ENCODE measurements at regions not wholly inside any gene's neighbourhood (a gene's known extent, or its start where the extent isn't known, plus 50 kb on each side); places are given as distances from the start of the nearest gene placed in this dataset.
"Not testable (repeated sequence)": the region's sequence is repeated elsewhere in the genome, so short reads cannot be mapped to it uniquely, and the experiment has no call there.

- intact Hi-C loops (cut with DNase I), result no loop called here
- Histone ChIP-seq H3K27ac (no peak overlapping the region), H3K9me3 (no peaks in the 10 kb centered on the region), H3K4me1 (no peaks in the 10 kb centered on the region), H3K36me3 (no peaks in the 10 kb centered on the region), H3K4me3 (no peak overlapping the region), H3K27me3 (no peaks in the 10 kb centered on the region)
- no peak for DNase-seq (ENCODE audit: low spot score in 2 of 2)
- TF ChIP-seq, protein P1, sequence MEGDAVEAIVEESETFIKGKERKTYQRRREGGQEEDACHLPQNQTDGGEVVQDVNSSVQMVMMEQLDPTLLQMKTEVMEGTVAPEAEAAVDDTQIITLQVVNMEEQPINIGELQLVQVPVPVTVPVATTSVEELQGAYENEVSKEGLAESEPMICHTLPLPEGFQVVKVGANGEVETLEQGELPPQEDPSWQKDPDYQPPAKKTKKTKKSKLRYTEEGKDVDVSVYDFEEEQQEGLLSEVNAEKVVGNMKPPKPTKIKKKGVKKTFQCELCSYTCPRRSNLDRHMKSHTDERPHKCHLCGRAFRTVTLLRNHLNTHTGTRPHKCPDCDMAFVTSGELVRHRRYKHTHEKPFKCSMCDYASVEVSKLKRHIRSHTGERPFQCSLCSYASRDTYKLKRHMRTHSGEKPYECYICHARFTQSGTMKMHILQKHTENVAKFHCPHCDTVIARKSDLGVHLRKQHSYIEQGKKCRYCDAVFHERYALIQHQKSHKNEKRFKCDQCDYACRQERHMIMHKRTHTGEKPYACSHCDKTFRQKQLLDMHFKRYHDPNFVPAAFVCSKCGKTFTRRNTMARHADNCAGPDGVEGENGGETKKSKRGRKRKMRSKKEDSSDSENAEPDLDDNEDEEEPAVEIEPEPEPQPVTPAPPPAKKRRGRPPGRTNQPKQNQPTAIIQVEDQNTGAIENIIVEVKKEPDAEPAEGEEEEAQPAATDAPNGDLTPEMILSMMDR (IDR thresholded peaks at IDR 0.05), result no peak
These were observed 77.7 kb upstream of the SPEF2 start for GRCh38 chr5:35540002-35540401.

DNA sequence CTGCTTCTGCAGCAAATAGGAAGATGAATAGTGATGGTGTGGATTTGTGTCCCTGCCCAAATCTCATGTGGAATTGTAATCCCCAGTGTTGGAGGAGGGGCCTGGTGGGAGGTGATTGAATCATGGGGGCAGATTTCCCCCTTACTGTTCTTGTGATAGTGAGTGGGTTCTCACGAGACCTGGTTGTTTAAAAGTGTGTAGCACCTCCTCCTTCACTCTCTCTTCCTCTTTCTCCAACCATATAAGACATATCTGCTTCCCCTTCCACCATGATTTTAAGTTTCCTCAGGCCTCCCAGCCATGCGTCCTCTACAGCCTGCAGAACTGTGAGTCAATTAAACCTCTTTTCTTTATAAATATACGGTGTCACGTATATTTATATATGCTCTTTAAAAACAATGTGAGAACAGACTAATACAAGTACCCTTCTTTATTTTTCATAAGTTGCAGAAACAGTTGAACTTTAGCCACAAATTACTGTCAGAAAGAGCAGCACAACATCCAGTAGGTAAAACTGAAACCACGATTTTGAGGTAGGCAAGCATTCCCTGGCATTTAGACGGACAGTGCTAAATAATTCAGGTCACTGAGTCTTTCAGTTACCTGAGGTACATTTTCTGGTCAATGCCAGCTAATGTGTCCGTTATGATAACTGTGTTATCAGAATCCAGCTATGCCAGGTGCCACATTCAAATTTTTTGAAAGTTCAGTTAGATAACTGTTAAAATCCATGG, 79.3 kb upstream of the SPEF2 start:
- H3K36me3 ChIP-seq, result no peaks in the 10 kb centered on the region

DNA sequence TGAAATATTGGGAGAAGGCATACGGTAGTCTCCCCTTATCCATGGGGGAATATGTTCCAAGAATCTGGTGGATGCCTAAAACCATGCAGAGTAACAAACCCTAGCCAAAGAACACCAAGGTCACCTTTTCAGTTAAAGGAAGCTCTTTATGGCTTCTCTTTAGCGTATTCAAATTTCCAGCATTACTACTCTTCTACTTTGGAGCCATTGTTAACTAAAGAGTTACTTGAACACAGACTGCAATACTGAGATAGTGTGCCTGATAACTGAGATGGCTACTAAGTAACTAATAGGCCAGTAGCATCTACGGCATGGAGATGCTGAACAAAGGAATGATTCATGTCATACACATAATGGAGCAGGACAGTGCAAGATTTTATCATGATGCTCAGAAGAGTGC, 84.5 kb upstream of the SPEF2 start:
- no peaks in the 10 kb centered on the region for H3K27me3 ChIP-seq
- H3K27ac ChIP-seq, result no peak overlapping the region
- no peaks in the 10 kb centered on the region for H3K9me3 ChIP-seq
- no peak overlapping the region for H3K4me3 ChIP-seq
- no peaks in the 10 kb centered on the region for H3K36me3 ChIP-seq
- DNase-seq (ENCODE audit: low spot score in 2 of 2), result no peak
- intact Hi-C loops (cut with DNase I), result no loop called here
- no peaks in the 10 kb centered on the region for H3K4me1 ChIP-seq
- TF ChIP-seq, protein P1 (IDR thresholded peaks at IDR 0.05), result no peak

More for the DNA sequence above, 79.3 kb upstream of the SPEF2 start:
- no peaks in the 10 kb centered on the region for H3K9me3 ChIP-seq
- H3K4me1 ChIP-seq, result no peaks in the 10 kb centered on the region
- no peak for DNase-seq (ENCODE audit: low spot score in 2 of 2)
- TF ChIP-seq, protein P1 (IDR thresholded peaks at IDR 0.05), result no peak
- H3K4me3 ChIP-seq, result no peak overlapping the region
- no peak overlapping the region for H3K27ac ChIP-seq
- intact Hi-C loops (cut with DNase I), result no loop called here
- H3K27me3 ChIP-seq, result no peaks in the 10 kb centered on the region

- H3K27me3 ChIP-seq; H3K9me3 ChIP-seq; H3K4me1 ChIP-seq; H3K4me3 ChIP-seq; H3K36me3 ChIP-seq; DNase-seq (ENCODE audit: low spot score in 2 of 2); H3K27ac ChIP-seq; intact Hi-C loops (cut with DNase I): not testable (repeated sequence)
These were observed 86.1 kb upstream of the SPEF2 start for GRCh38 chr5:35531553-35531952.

- H3K27ac ChIP-seq, result no peak overlapping the region
- TF ChIP-seq, protein P1 (IDR thresholded peaks at IDR 0.05), result no peak
- no peak overlapping the region for H3K4me3 ChIP-seq
- H3K36me3 ChIP-seq, result no peaks in the 10 kb centered on the region
- intact Hi-C loops (cut with DNase I), result no loop called here
- no peaks in the 10 kb centered on the region for H3K4me1 ChIP-seq
- no peaks in the 10 kb centered on the region for H3K27me3 ChIP-seq
- no peak for DNase-seq (ENCODE audit: low spot score in 2 of 2)
- no peaks in the 10 kb centered on the region for H3K9me3 ChIP-seq
These were observed 99.6 kb upstream of the SPEF2 start for GRCh38 chr5:35518104-35518503.

DNA sequence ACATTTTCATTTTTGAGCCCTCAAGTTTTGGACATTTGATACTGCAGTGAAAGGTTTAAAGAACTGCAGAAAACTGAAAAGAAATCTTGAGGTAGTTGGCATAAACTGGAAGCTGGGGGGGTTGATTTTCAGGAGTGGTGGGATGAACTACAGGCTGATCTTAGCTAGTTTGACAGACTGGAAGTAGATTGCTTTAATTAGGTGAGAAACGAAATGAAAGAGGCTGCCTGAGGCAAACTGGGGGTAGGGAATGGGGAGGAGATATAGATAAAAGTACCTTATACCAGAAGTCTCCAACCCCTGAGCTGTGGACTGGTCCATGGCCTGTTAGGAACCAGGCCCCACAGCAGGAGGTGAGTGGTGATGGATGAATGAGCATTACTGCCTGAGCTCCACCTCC, 101.4 kb upstream of the SPEF2 start:
- Histone ChIP-seq H3K27me3 (no peaks in the 10 kb centered on the region), H3K9me3 (no peaks in the 10 kb centered on the region), H3K4me3 (no peak overlapping the region), H3K4me1 (no peaks in the 10 kb centered on the region), H3K36me3 (no peaks in the 10 kb centered on the region), H3K27ac (no peak overlapping the region)
- TF ChIP-seq, protein P1 (IDR thresholded peaks at IDR 0.05), result no peak
- DNase-seq (ENCODE audit: low spot score in 2 of 2), result no peak
- intact Hi-C loops (cut with DNase I), result no loop called here
